Body of pancreas (tissue), 4 donors: ENCODE measurements at regions not wholly inside any gene's neighbourhood (a gene's known extent, or its start where the extent isn't known, plus 50 kb on each side); places are given as distances from the start of the nearest gene placed in this dataset.
A peak's percentile ranks its signal among the peaks of the same experiment; 100 is the strongest.

Experiments used
- CTCF ChIP-seq, 7 experiments: fragments of 450-650 bp in 4 of 7; fragments of 200-600 bp in 3 of 7; sonication (generic) in 3 of 7; IDR thresholded peaks; one replicate each; pipeline ENCODE4 v1.5.1; 2016 to 2019; ENCODE audit warnings: antibody characterized with exemption in 7 of 7
- POLR2A ChIP-seq, 3 donors: fragments of 450-650 bp; IDR thresholded peaks; one replicate each; pipeline ENCODE4 v1.6.1; 2016; ENCODE audit warnings: antibody characterized with exemption in 3 of 3, mild to moderate bottlenecking in 2 of 3

- TF ChIP-seq CTCF (IDR thresholded peaks at IDR 0.05), result peak in 1 of 7 experiments; percentile 14
- TF ChIP-seq POLR2A (IDR thresholded peaks at IDR 0.05), result no peak
Measured at GRCh38 chr10:111323389-111323966, 246.6 kb downstream of the ADRA2A start.
